ENCODE measurements at regions not wholly inside any gene's neighbourhood (a gene's known extent, or its start where the extent isn't known, plus 50 kb on each side); places are given as distances from the start of the nearest gene placed in this dataset.

- TF ChIP-seq CTCF (IDR thresholded peaks at IDR 0.05; ENCODE audit: extremely low read depth in 1 of 2, insufficient read depth in 1 of 2, low read depth in 1 of 2, low read length in 2 of 2) (no peak), POLR2A (IDR thresholded peaks at IDR 0.05; ENCODE audit: low read depth, low read length) (no peak), EZH2 (IDR thresholded peaks at IDR 0.05; ENCODE audit: borderline replicate concordance, low read depth, low read length, severe bottlenecking) (no peak), MAX (IDR thresholded peaks at IDR 0.05; ENCODE audit: insufficient read depth, insufficient read length) (no peak), JUN (IDR thresholded peaks at IDR 0.05; ENCODE audit: borderline replicate concordance, insufficient read depth, insufficient read length, low read depth) (no peak), POLR2AphosphoS5 (IDR thresholded peaks at IDR 0.05; ENCODE audit: insufficient read depth, low read depth, low read length) (no peak), FOS (IDR thresholded peaks at IDR 0.05; ENCODE audit: borderline replicate concordance, insufficient read depth, low read length) (no peak), GATA2 (IDR thresholded peaks at IDR 0.05; ENCODE audit: insufficient read depth, insufficient read length, low read depth, low read length) (no peak)
These were observed 839.9 kb downstream of the MAT2B start for GRCh38 chr5:164345173-164345849.

Measured in endothelial cell of umbilical vein (primary cell).